H1 (cell line): ENCODE measurements at regions not wholly inside any gene's neighbourhood (a gene's known extent, or its start where the extent isn't known, plus 50 kb on each side); places are given as distances from the start of the nearest gene placed in this dataset.

Source experiments
- CTCF ChIA-PET: fragments of 300-600 bp; sonication (Branson Sonifier 250); formaldehyde crosslinking; loops from one replicate; lab custom pipeline; 2021; ENCODE audit not compliant: partially characterized antibody; lab: Charles Lee
- POLR2A ChIA-PET: fragments of 300-600 bp; sonication (Branson Sonifier 250); formaldehyde crosslinking; loops from one replicate; lab custom pipeline; 2021; ENCODE audit warnings: inconsistent platforms; ENCODE audit not compliant: partially characterized antibody; lab: Charles Lee
- DNase-seq, 2 experiments: peaks; one replicate each; pipeline versions ENCODE4 v3.0.0 to v3.0.0-alpha.2; 2010 to 2022; ENCODE audit warnings: low spot score in 2 of 2, low read depth in 1 of 2, mixed read lengths in 1 of 2
- FAIRE-seq: peaks from 2 replicates; lab custom pipeline; 2011; peaks lifted over from hg19 to GRCh38; lab: Jason Lieb, UNC
- H2AFZ ChIP-seq: 2 replicates; pipeline ENCODE4 v1.8.1; 2012; ENCODE audit warnings: low read length, inconsistent platforms
- H2AK5ac ChIP-seq: 2 replicates; pipeline ENCODE4 v1.6.1; 2013; ENCODE audit warnings: low read depth, low read length
- H2BK120ac ChIP-seq: replicated peaks from 2 replicates; pipeline ENCODE3; 2013; ENCODE audit warnings: low read depth, low read length, inconsistent platforms
- H2BK12ac ChIP-seq: 2 replicates; pipeline ENCODE4 v1.6.1; 2013; ENCODE audit warnings: low read depth, low read length
- H2BK15ac ChIP-seq: 2 replicates; pipeline ENCODE4 v1.6.1; 2013; ENCODE audit warnings: low read length
- H2BK20ac ChIP-seq: 2 replicates; pipeline ENCODE4 v1.6.1; 2013; ENCODE audit warnings: low read length
- H2BK5ac ChIP-seq: 2 replicates; pipeline ENCODE4 v1.6.1; 2013; ENCODE audit warnings: low read depth, low read length
- H3K14ac ChIP-seq: 2 replicates; pipeline ENCODE4 v1.6.1; 2013; ENCODE audit warnings: inconsistent platforms; ENCODE audit not compliant: insufficient read length
- H3K18ac ChIP-seq: 2 replicates; pipeline ENCODE4 v1.6.1; 2013; ENCODE audit warnings: low read length; ENCODE audit errors: extremely low read depth
- H3K23ac ChIP-seq: 2 replicates; pipeline ENCODE4 v1.6.1; 2013; ENCODE audit warnings: inconsistent platforms; ENCODE audit not compliant: insufficient read length
- H3K23me2 ChIP-seq: 2 replicates; pipeline ENCODE4 v1.6.1; 2013; ENCODE audit warnings: low read depth, low read length
- H3K27ac ChIP-seq: 2 replicates; pipeline ENCODE4 v1.6.1; 2011; ENCODE audit warnings: low read depth, low read length, inconsistent platforms
- H3K27me3 ChIP-seq, 4 experiments: replicated peaks in 1 of 4; 1 replicate in 1 of 4; 2 replicates in 3 of 4; pipeline versions ENCODE4 v1.6.1 to v1.8.1; 2011 to 2013; ENCODE audit warnings: low read length in 3 of 4, mild to moderate bottlenecking in 3 of 4, inconsistent platforms in 2 of 4, mixed read lengths in 2 of 4, moderate library complexity in 1 of 4; ENCODE audit not compliant: control insufficient read depth in 3 of 4, insufficient read depth in 3 of 4; ENCODE audit errors: extremely low read depth in 1 of 4
- H3K36me3 ChIP-seq, 4 experiments: 2 replicates each; pipeline versions ENCODE4 v1.6.1 to v1.8.1; 2011 to 2013; ENCODE audit warnings: mild to moderate bottlenecking in 4 of 4, low read length in 3 of 4, moderate library complexity in 2 of 4, control low read depth in 1 of 4, inconsistent platforms in 1 of 4; ENCODE audit not compliant: insufficient read depth in 4 of 4, control insufficient read depth in 2 of 4
- H3K4ac ChIP-seq: replicated peaks from 2 replicates; pipeline ENCODE3; 2013; ENCODE audit warnings: low read length, low read depth, mixed read lengths, inconsistent platforms; ENCODE audit not compliant: insufficient read length
- H3K4me1 ChIP-seq, 4 experiments: replicated peaks in 1 of 4; 1 replicate in 1 of 4; 2 replicates in 3 of 4; pipeline versions ENCODE4 v1.6.1 to v1.8.1; 2011 to 2013; ENCODE audit warnings: low read length in 3 of 4, inconsistent platforms in 2 of 4, mixed read lengths in 1 of 4; ENCODE audit not compliant: insufficient read depth in 4 of 4, control insufficient read depth in 3 of 4
- H3K4me2 ChIP-seq, 2 experiments: 2 replicates each; pipeline versions ENCODE4 v1.6.1 to v1.8.1; 2011 to 2013; ENCODE audit warnings: low read depth in 2 of 2, low read length in 2 of 2, control low read depth in 1 of 2, inconsistent platforms in 1 of 2, mild to moderate bottlenecking in 1 of 2; ENCODE audit not compliant: insufficient read depth in 1 of 2
- H3K4me3 ChIP-seq, 4 experiments: fragments of 200-600, 300-600 bp in 1 of 4; sonication (generic), shearing (Covaris generic), sonication (Bioruptor Twin) in 1 of 4; 2 replicates each; pipeline versions ENCODE4 v1.5.1 to v1.8.1; 2011 to 2016; ENCODE audit warnings: low read length in 4 of 4, low read depth in 3 of 4, control low read depth in 2 of 4, inconsistent platforms in 2 of 4, mild to moderate bottlenecking in 2 of 4, mixed read lengths in 1 of 4, moderate library complexity in 1 of 4; ENCODE audit not compliant: insufficient read depth in 2 of 4; ENCODE audit errors: extremely low read depth in 1 of 4
- H3K56ac ChIP-seq: replicated peaks from 2 replicates; pipeline ENCODE3; 2013; ENCODE audit warnings: low read depth, mild to moderate bottlenecking, mixed read lengths, low read length, inconsistent platforms; ENCODE audit not compliant: insufficient read length
- H3K79me1 ChIP-seq: 2 replicates; pipeline ENCODE4 v1.6.1; 2013; ENCODE audit warnings: low read depth, low read length, control low read depth
- H3K79me2 ChIP-seq, 2 experiments: 2 replicates each; pipeline versions ENCODE4 v1.6.1 to v1.8.1; 2012 to 2013; ENCODE audit warnings: low read length in 2 of 2, mild to moderate bottlenecking in 2 of 2, inconsistent platforms in 1 of 2; ENCODE audit not compliant: insufficient read depth in 2 of 2, control insufficient read depth in 1 of 2
- H3K9ac ChIP-seq, 4 experiments: replicated peaks in 1 of 4; 1 replicate in 1 of 4; 2 replicates in 3 of 4; pipeline versions ENCODE4 v1.6.1 to v1.8.1; 2011 to 2013; ENCODE audit warnings: low read depth in 3 of 4, low read length in 3 of 4, control low read depth in 2 of 4, mild to moderate bottlenecking in 2 of 4, moderate library complexity in 2 of 4, inconsistent platforms in 1 of 4; ENCODE audit errors: extremely low read depth in 1 of 4
- H3K9me3 ChIP-seq, 2 experiments: 2 replicates each; pipeline versions ENCODE4 v1.6.1 to v1.8.1; 2012 to 2013; ENCODE audit warnings: mild to moderate bottlenecking in 2 of 2, moderate library complexity in 2 of 2, control low read depth in 1 of 2, inconsistent platforms in 1 of 2, low read depth in 1 of 2, low read length in 1 of 2, mixed read lengths in 1 of 2; ENCODE audit not compliant: insufficient read depth in 2 of 2
- H4K20me1 ChIP-seq, 2 experiments: replicated peaks in 1 of 2; 2 replicates each; pipeline versions ENCODE3 to v1.8.1; 2011 to 2013; ENCODE audit warnings: inconsistent platforms in 2 of 2, low read length in 2 of 2, mild to moderate bottlenecking in 1 of 2; ENCODE audit not compliant: insufficient read depth in 2 of 2, control insufficient read depth in 1 of 2
- H4K5ac ChIP-seq: 2 replicates; pipeline ENCODE4 v1.6.1; 2013; ENCODE audit warnings: low read length, low read depth, mixed read lengths, inconsistent platforms; ENCODE audit not compliant: insufficient read length
- H4K8ac ChIP-seq: 2 replicates; pipeline ENCODE4 v1.8.0; 2013; ENCODE audit warnings: mild to moderate bottlenecking, moderate library complexity, low read length, inconsistent platforms; ENCODE audit not compliant: insufficient read depth; ENCODE audit errors: extremely low read depth
- H4K91ac ChIP-seq: replicated peaks from 2 replicates; pipeline ENCODE3; 2013; ENCODE audit warnings: low read length, mixed read lengths, inconsistent platforms; ENCODE audit not compliant: insufficient read length
- ATF3 ChIP-seq: IDR thresholded peaks from 2 replicates; pipeline ENCODE4 v1.6.1; 2011; ENCODE audit warnings: low read depth, mild to moderate bottlenecking, low read length; ENCODE audit not compliant: insufficient read depth
- BRCA1 ChIP-seq: IDR thresholded peaks from 2 replicates; pipeline ENCODE4 v1.6.1; 2012; ENCODE audit warnings: low read depth, low read length, improper control_type of control experiment
- EP300 ChIP-seq, 2 experiments: IDR thresholded peaks; 1 replicate in 1 of 2; 2 replicates in 1 of 2; pipeline ENCODE4 v1.6.1; 2011 to 2012; ENCODE audit warnings: low read depth in 2 of 2, low read length in 2 of 2, mild to moderate bottlenecking in 2 of 2, borderline replicate concordance in 1 of 2, inconsistent platforms in 1 of 2, moderate library complexity in 1 of 2
- FOSL1 ChIP-seq: IDR thresholded peaks from 2 replicates; pipeline ENCODE4 v1.6.1; 2011; ENCODE audit warnings: mild to moderate bottlenecking, low read depth, low read length, moderate library complexity; ENCODE audit not compliant: insufficient read depth
- NANOG ChIP-seq: IDR thresholded peaks from 2 replicates; pipeline ENCODE4 v1.6.1; 2011; ENCODE audit warnings: low read length, low read depth, mild to moderate bottlenecking, inconsistent platforms; ENCODE audit not compliant: insufficient read depth, poor library complexity, severe bottlenecking
- POLR2A ChIP-seq, 2 experiments: IDR thresholded peaks; 1 replicate in 1 of 2; 2 replicates in 1 of 2; pipeline ENCODE4 v1.6.1; 2011; ENCODE audit warnings: low read depth in 2 of 2, low read length in 2 of 2, mild to moderate bottlenecking in 2 of 2; ENCODE audit errors: control extremely low read depth in 1 of 2
- POU5F1 ChIP-seq: IDR thresholded peaks from 2 replicates; pipeline ENCODE4 v1.6.1; 2011; ENCODE audit warnings: low read depth, mild to moderate bottlenecking, low read length, moderate library complexity
- SAP30 ChIP-seq: fragments of 300-600 bp; sonication (generic); IDR thresholded peaks from 2 replicates; pipeline ENCODE4 v1.7.1; 2012; ENCODE audit warnings: low read length, moderate library complexity, mild to moderate bottlenecking, inconsistent platforms; ENCODE audit not compliant: insufficient read depth, insufficient replicate concordance
- SIX5 ChIP-seq: IDR thresholded peaks from 2 replicates; pipeline ENCODE4 v1.6.1; 2011; ENCODE audit warnings: mild to moderate bottlenecking, low read depth, low read length
- SP2 ChIP-seq: IDR thresholded peaks from 2 replicates; pipeline ENCODE4 v1.6.1; 2012; ENCODE audit warnings: mild to moderate bottlenecking, low read length, inconsistent platforms
- SP4 ChIP-seq: IDR thresholded peaks from 2 replicates; pipeline ENCODE4 v1.6.1; 2012; ENCODE audit warnings: low read length, inconsistent platforms
- TBP ChIP-seq: IDR thresholded peaks from 2 replicates; pipeline ENCODE4 v1.6.1; 2011; ENCODE audit warnings: low read depth, low read length, improper control_type of control experiment
- WGBS, 2 experiments: shearing (Covaris generic) in 1 of 2; methylation state at CpG; one replicate each; pipeline versions ENCODE4 v1.1.6 to v1.1.7; 2013 to 2015; ENCODE audit warnings: low lambda C conversion rate in 2 of 2, mixed read lengths in 2 of 2, inconsistent platforms in 1 of 2, low coverage in 1 of 2, missing lambda C conversion rate in 1 of 2; ENCODE audit not compliant: insufficient replicate concordance in 2 of 2, insufficient coverage in 1 of 2, insufficient read length in 1 of 2; ENCODE audit errors: extremely low coverage in 1 of 2, missing lambda C conversion rate in 1 of 2; 5-methylcytosine and 5-hydroxymethylcytosine counted together

DNA sequence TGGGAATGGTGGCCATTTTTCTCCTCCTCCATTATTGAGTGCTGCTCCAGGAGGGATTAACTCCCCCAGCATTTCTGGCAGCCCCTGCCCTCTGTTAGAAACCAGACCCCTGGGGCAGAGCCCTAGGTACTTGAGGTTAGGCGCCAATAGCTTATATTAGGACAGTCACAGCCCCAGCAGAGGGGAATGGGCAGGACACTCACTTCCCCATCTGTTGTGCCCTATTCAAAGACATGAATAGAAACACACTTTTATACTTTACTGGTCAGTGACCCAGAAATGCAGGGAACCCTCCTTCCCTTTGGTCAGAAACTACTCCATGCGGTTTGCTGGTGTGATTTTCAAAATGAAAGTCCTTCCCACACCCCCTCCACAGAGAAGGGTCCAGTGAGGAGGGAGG is 267.7 kb downstream of the PTBP2 start:
- POLR2A ChIA-PET = no interaction called here
- CTCF ChIA-PET = interaction anchor here (1.0 kb wide), 1 partner anchor 24 kb away, joined by 3 read pairs; no protein-coding TSS in a partner anchor
- Histone ChIP-seq H3K23ac (no peak overlapping the region), H4K91ac (no peak overlapping the region), H3K9me3 (no peaks in the 10 kb centered on the region), H3K14ac (no peak overlapping the region), H3K9ac (no peak overlapping the region), H3K56ac (no peak overlapping the region), H2BK120ac (no peak overlapping the region), H2BK20ac (no peak overlapping the region), H3K4me2 (no peak overlapping the region), H3K23me2 (no peaks in the 10 kb centered on the region), H3K79me1 (no peaks in the 10 kb centered on the region), H2AK5ac (no peak overlapping the region), H2AFZ (no peak overlapping the region), H4K8ac (no peak overlapping the region), H4K20me1 (no peaks in the 10 kb centered on the region), H3K4me1 (no peaks in the 10 kb centered on the region), H2BK5ac (no peak overlapping the region), H3K27ac (no peak overlapping the region), H3K27me3 (no peaks in the 10 kb centered on the region), H3K79me2 (no peaks in the 10 kb centered on the region), H4K5ac (no peak overlapping the region), H3K4ac (no peak overlapping the region), H2BK12ac (no peak overlapping the region), H3K18ac (no peak overlapping the region), H3K4me3 (no peak overlapping the region), H2BK15ac (no peak overlapping the region), H3K36me3 (no peaks in the 10 kb centered on the region)
- FAIRE-seq = no peak
- 100% methylated on average over 2 of the region's 2 CpGs; no CpG with 5 or more reads in 1 of the 2 experiments for WGBS, 2 experiments
- DNase-seq = no peak
- no peak for TF ChIP-seq SP2
- TF ChIP-seq SIX5 = no peak
- no peak for TF ChIP-seq EP300 (IDR thresholded peaks at IDR 0.05; ENCODE audit: borderline replicate concordance in 1 of 2, low read depth in 2 of 2, low read length in 2 of 2)
- TF ChIP-seq SP4 = no peak
- no peak for TF ChIP-seq FOSL1
- TF ChIP-seq NANOG = no peak
- TF ChIP-seq POLR2A (IDR thresholded peaks at IDR 0.05; ENCODE audit: control extremely low read depth in 1 of 2, low read depth in 2 of 2, low read length in 2 of 2) = no peak
- TF ChIP-seq TBP = no peak
- no peak for TF ChIP-seq SAP30
- no peak for TF ChIP-seq POU5F1
- TF ChIP-seq BRCA1 = no peak
- TF ChIP-seq ATF3 = no peak
